ENCODE measurements at regions not wholly inside any gene's neighbourhood (a gene's known extent, or its start where the extent isn't known, plus 50 kb on each side); places are given as distances from the start of the nearest gene placed in this dataset.

- no peak for TF ChIP-seq EZH2 (IDR thresholded peaks at IDR 0.05; ENCODE audit: borderline replicate concordance, low read length)
- TF ChIP-seq CTCF (conservative IDR thresholded peaks at IDR 0.05 in 1 of 2, IDR thresholded peaks at IDR 0.05 in 1 of 2; ENCODE audit: extremely low read depth in 1 of 2, insufficient read depth in 1 of 2, low read depth in 1 of 2, low read length in 2 of 2): no peak
Measured at GRCh38 chr12:98213556-98213955, 301.8 kb upstream of the TMPO start.
